NCI-H446 treated with DMSO at 0.1 percent for 48 hours (cell line): ENCODE measurements at regions not wholly inside any gene's neighbourhood (a gene's known extent, or its start where the extent isn't known, plus 50 kb on each side); places are given as distances from the start of the nearest gene placed in this dataset.
A peak's percentile ranks its signal among the peaks of the same experiment; 100 is the strongest.

Experiments
- DNase-seq: peaks from one replicate; lab custom pipeline; 2025; lab: John Stamatoyannopoulos, UW

DNA sequence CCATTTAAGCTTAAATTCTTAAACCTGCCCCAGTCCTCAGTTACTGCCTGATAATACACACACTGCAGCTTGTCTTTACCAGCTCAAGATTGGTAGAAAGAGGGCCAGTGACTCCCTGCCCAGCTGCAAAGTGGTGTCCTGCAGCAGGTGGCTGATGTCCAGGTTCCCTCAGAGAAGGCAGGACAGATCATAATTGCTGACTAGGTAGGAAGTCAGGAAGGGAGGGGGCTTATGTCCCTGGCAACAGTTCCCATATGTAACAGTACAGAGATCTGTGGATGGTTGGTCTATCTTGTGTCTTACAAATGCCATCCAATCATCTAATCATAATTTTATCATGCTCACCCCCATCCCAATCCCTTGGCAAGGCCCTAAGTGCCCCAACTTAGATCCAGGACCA, 492.1 kb upstream of the PPP2R3A start:
- no peak for DNase-seq

DNA sequence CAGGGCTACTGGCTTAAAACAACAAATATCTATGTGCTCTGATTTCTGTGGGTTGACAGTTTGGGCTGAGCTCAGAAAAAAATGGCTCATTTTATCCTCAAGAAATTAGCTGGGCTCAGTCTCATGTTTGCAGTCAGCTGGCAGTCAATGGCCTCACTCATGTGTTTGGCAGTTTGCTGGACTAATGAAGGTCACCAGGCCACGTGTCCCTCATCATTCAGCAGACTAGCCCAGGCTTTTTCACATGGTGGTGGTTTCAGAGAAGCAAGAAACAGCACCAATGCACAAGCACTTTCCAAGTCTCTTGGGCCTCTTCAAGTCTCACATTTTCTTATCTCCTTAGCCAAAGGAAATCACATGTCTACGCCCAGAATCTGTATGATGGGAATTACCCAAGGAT, 478.3 kb upstream of the PPP2R3A start:
- DNase-seq, result no peak

DNA sequence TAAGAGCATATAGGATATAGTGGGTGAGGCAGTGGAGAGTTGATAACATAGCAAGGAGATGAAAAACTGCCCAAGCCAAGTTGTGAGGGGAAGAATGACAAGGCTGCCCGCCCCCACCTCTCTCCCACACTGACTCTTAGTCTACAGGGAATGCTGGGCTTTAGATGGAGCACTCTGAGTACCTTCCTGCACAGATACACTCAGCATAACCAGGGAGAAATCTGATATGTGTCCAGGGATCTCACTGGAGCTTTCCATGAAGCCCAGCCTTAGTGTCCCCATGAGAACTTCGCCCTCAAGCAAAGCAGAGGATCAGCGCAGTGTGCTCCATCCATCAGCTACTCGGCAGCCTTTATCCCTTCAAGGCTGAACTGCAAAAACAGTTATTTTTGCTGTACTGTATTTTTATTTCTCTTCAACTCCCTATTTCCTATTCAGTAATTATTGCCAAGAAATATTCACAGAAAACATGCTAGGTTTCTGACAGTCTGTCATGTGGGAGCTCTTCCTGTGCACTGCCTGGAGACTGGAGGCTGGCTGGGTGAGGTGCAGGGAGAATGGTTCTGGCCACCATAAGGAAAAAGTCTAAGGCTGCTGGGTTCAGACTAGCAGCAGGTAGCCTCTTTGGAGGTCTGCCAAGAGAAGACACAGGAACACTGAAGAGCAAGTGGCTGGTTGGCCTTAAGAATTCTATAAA, 475.2 kb upstream of the PPP2R3A start:
- no peak for DNase-seq

DNA sequence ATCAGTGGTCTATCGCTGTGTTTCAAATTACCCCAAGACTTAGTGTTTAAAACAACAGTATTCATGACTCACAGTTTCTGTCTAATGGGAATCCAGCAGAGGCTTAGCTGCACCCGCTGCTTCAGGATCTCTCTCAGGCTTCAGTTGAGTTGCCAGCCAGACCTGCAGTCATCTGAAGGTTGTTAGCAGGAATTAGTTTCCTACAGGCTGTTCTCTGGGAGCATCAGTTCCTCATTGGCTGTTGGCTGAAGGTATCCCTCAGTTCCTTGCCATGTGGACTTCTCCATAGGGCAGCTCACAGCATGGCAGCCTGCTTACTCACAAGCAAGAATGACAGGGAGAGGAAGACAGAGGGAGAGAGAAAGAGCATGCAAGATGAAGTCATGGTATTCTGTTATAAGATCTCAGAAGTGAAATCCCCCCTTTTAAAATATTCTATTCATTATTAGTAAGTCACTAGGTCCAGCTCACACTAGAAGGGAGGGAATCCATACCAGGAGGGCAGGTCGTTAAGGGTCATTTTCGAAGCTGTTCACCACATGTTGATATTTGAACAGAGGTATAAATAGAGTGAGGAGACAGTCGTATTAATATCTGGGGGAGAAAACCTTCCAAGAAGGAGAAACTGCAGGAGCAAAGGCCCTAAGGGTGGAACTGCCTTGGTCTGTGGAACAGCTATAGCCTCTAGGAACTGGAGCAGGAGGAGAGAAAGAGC, 473.9 kb upstream of the PPP2R3A start:
- DNase-seq, result no peak

DNA sequence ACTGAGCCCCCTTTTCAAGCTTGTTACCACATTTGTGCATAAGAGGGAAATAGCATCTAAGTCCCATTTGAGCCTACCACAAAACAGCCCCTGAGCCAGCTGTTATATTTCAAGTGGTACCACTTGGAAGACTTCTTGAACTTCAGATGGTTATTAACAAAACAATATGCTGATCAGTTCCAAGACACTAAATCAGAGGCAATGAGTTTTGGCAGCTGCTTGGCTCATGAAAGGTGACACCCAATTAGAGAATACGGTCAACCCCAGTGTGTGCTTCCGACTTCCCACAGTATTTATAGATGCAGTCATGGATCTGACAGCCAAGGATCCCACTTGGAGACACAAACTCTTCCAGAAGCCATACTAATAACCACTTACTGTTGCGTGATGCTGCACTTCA, 469.6 kb upstream of the PPP2R3A start:
- DNase-seq, result no peak

DNA sequence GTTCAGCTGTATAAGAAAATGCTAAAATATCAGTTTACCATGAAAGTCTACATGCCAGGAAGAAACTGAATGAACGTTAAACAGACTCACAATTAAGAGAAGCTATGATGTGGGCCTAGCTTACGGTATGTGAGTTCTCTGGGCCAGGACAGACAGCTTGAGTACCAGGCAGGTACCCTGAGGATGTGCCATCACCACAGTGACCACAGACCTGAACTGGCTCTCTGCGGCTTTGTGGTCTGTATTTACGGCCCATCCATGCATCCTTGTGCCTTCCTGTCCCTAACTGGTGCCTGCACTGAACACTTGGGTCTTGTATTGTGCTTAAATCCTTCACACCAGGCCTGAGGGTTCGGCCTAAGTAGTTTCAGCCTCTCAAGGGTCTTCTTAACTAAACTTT, 467.5 kb upstream of the PPP2R3A start:
- DNase-seq, result no peak

DNA sequence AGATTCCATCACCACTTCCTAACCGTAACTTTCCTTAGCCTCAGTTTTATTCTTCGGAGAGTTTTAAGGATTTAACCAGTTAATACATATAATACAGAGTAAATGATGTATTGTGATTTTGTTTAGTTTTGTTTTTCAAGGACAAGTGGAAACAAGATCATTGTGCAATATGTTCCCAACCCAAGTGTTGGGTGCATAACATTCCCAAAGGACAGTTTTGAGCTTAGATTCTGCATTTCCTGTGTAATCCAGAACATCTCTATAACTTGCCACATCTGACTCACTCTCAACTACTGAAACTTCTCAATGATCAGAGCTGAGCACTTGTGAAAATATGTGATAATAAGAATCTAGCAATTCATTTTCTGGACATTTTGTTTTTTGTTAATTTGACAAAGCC, 466.1 kb upstream of the PPP2R3A start:
- DNase-seq, result no peak

DNA sequence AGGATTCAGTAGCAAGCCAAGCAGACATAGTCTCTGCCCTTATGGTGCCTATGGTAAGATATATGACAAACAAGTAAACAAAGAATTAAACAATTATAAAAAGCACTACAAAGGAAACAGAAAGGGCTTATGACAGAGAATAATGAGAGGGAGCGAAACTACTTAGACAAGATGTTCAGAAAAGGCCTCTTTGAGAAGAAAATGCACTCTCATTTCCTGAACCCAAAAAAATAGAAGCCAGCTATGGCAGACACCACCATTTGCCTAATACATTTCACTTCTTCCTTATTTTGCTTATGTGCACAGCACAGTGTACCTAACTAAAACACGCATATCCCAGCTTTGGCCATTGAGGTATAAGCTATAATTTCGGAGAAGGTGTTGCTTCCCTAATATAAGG, 465.5 kb upstream of the PPP2R3A start:
- no peak for DNase-seq

DNA sequence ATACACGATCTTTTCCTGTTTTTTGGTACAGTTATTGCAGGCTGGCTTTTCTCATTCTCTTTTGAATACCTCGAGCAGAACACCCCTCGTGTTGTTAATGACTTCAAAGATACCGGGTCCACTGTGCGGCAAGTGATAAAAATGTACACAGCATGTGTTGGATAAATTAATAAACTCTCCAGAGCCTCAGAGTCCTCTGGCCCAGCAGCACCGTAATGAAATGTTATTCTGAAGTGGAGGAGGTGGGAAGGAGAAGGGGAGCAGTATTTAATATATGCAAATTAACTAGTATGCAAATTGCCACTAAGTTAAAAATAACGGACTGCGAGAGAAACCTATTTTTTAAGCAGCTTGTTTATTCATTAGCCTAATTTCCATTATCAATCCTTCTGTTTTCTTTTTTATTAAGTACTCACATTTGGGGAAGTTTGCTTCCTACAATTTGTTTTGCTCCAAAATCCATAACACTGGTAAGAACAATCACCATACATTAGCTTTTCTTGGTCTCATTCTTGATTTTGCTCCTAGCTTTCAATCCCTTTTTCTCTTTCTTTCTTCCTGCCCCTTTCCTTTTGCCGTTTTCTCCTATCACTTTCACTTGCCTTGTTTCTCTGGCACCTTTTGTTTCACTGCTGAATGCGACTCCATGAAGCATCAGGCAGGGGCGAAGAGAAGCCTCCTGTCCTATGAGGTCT, 462.3 kb upstream of the PPP2R3A start:
- no peak for DNase-seq

DNA sequence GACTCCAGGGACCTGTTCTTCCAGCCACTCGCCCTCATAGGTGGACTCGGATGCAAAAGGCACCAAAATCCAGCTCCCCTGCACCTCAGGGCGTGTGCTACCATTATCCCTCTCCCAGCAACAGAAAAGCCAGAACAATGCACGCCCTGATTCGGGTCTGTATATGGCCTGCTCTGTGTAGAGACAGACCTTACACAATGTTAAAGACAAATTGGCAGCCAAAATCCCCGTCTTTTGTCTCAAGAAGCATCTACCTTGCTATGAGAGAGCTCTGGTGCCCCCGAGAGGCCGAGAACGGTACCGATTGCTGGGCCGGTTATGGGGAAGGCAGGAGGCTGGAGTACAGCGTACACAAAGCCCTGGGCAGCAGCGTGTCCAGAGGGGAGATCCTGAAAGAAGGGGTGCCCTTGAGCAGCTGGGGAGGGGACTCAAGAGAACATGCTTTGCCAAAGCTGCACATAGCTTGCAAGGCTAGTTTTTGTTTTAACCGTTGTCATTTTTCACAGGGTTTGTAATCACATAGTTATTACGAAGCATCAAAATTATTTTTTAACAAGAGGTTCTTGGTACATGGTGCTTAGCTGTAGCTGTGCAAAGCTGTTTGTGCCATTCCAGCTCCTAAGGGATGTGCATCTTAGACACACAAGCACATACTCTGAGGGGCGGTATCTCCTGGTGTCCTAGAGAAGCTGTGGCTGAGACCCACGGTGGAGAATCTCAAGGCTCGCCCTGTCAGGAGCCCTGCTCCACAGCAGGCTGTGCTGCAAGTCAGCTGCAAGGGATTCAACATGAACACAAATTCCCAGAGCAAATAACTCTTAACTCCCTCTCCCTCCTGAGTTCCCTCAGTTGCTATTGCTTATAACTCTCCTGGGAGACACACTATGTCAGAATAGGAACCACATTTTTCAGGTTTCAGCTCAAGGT, 461.5 kb upstream of the PPP2R3A start:
- peak; percentile 23 for DNase-seq

DNA sequence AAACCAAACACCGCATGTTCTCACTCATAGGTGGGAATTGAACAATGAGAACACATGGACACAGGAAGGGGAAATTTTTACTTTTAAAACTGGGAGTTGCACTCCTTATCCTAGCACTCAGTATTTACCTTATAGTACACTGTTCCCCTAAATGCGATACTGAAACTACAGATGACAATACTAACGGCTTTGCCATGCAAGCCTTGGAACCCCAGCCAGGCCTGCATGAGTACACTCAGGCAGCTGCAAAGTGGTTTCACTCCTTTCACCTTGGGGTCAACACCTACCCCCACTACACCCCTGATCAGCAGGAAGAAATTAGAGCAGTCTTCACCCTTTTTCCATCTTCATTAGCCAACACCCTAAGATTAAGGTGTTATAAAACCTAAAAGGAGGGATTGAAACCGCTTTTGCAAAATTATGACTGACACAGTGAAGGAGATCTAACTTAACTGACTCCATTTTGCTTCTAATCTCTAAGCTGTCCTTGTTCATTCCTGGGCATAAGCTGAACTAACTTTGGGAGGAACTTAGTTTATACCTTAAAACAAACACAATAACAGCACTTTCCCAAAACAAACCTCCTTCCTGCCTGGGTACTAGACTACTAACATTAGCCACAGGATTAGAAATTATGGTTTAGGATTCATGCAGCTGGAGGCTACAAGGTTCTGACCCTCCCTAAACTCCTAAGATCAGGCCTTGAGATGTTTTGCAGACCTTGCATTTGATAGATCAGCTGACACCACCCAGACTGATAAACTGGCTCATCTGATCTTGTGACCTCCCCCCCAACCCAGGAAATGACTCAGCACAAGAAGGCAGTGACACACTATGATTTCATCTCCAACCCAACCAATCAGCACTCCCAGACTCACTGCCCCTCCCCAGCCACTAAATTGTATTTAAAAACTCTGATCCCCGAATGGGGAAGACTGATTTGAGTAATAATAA, 452.1 kb upstream of the PPP2R3A start:
- no peak for DNase-seq

DNA sequence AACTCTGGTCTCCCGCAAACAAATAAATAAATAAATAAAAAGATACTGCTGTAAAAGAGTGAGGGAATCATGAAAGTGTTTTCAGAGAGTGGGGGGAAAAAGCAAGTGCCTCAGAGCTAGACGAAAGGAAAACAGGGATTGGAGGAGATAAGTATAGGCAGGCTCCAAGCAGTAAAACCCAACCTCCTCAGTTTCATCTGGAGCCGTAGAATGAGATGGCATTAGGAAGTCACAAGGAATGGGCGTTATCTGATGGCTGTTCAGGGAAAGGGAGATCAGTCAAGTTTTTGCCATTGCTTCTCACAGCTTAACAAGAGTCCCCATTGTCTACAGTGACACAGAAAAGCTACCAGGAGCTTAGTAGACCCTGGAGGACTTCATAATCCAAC, 451.5 kb upstream of the PPP2R3A start:
- no peak for DNase-seq

DNA sequence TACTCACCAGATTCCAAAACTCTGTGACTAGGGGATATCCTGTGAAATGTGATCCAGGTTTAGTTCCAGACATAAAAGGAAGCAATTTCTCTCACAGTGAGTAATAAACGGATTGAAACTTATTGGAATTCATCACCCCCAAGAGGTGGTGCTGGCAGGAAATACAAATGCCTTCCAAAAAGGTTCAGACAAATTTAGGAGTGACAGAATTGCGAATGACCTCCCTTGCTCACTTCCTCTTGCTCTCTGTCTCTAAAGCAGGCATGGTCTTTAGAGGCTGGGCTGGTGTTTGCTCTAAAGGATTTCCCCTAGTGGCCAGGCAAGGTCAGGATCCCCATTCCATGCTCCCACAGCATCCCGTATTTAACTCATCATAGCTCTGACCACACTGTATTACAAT, 449.4 kb upstream of the PPP2R3A start:
- DNase-seq, result no peak

DNA sequence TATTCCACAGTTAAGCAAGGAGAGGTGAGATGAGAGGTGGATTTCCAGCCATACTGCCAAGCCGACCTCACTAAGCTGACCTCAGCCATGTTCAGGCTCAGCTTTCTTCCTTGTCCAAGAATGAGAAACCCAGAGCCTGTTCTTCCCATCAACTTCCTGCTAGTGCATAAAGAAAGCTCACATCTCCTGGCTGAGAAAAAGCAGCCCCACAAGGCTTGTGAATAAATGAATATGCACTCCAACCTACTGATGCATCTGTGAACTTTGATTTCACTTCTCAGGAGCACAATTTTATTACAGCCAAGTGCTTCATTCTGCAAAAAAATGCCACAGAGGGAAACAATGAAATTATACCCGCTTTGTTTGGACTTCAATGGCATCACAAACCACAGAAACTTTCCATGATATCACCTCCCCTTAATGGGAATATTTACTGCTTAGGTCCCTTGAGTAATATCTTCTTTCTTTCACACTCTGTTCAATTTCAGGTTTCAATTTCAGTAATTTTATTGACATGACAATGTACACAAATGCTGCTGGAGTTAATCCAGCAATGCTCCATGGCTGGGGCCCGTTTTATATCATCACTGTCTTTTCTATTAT, 437.0 kb upstream of the PPP2R3A start:
- DNase-seq, result no peak

DNA sequence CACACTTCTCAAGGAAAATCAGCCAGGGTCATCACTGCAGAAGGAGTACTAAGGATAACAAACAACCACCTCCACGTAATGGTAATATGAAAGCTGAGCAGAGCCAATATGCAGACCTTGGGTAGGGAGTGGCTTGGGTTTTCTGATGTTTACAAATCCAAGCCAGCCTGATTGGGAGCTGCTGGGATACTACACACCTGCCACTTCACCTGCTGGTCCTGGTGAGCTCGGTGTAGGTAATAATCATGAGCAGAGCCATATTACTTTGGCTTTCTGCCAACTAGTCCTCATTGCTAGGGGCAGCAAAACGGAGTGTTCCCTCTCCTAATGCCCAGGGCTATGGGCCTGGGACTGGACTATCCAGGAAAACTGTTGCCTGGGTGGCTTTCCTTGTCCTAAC, 433.5 kb upstream of the PPP2R3A start:
- no peak for DNase-seq

DNA sequence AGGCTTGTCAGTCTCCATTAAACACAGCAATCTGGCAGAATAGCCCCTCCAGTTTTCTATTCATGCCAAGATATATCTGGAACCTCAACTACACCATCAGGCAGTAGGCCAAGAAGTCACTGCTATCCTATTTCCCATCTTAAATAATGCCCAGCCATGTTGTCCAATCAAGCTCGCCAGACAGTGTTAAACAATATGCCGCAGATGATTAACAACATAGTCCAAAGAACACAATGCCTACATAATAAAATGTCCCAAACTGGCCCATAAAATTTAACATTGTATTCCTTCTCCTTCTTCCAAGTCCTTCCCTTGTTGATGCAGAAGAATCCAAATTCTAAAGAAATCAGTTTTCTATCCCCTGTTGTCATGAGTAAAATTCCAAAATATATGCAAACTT, 427.4 kb upstream of the PPP2R3A start:
- no peak for DNase-seq

DNA sequence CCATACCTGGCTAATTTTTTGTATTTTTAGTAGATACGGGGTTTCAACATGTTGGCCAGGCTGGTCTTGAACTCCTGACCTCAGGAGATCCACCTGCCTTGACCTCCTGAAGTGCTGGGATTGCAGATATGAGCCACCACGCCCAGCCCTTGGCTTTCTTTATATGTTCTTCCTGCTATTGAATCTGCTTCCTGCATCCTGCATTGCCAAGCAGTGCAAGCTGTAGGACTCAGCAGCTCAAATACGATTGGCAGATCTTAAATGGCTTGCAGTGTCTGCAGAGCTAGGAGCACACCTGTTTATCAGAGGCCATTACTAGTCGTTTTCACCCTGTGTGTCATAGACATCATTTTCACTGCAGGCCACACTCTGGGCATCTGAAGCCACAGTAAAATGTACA, 426.2 kb upstream of the PPP2R3A start:
- no peak for DNase-seq

DNA sequence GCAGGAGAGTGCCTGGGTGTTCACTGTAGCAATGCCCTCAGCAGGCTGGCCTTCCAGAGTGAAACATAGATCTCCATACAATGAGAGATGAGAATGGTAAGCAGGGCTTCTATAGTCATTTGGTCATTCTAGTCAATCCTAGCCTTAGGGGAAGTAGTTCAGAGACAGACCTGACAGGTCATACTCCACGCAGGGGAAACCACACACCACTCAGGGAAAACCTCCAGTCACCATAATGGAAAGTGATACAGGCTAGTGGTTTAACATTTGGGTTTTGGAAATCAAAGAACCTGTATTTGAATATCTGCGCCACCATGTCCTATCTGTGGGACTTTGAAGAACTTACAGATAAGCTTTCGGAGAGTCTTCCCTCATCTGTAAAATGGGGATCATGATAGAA, 425.7 kb upstream of the PPP2R3A start:
- no peak for DNase-seq

DNA sequence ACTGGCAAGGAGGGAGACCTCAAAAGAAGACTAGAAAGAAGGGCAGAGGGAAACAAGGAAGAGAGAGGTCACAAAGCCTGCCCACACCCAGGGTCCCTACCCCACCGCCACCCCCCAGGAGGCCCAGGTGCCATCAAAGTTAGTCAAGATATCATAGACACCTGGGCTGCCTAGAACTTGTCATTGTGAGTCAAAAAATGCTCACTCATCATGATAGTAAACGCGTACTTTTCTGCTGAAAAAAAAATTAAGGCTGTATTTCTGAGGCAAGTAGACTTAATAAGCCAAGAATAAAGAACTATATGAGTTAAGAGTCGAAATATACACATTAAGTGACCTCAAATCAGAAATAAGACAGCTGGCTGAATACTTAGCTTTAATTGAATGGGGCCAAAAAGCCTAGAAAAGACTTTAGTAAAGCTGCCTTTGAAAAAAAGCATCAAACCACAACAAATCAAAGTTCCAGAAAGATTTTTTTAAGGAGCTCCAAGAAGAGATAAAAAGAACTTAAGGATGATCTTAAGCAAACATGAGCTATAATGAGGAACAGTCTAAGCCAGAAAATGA, 415.5 kb upstream of the PPP2R3A start:
- no peak for DNase-seq

DNA sequence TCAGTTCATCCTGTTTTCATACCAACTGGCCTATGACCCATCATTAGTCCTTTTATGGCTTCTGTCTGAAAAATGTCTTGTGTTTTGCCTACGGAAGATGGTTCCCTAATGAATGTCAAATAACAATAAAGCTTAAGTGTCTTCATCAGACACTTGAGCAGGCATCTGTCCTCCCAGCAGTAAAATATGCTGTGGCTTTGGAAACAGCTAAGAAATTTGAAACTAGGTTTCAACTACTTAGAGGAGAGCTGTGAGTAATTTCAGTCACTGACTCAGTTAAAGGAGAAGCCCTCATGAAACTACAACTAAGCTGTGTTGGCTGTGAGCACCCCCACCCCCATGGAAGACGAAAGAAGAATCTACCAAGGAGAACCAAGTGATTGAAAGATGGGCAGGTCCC, 409.4 kb upstream of the PPP2R3A start:
- DNase-seq, result no peak
